Chondrocyte (in vitro differentiated cells): ENCODE measurements at regions not wholly inside any gene's neighbourhood (a gene's known extent, or its start where the extent isn't known, plus 50 kb on each side); places are given as distances from the start of the nearest gene placed in this dataset.

ENCODE experiments used
- DNase-seq: peaks from one replicate; pipeline ENCODE4 v3.0.0; 2021; ENCODE audit warnings: mixed read lengths, low spot score
- H3K27ac Mint-ChIP-seq: one replicate; pipeline ENCODE4 v1.8.0; 2021; ENCODE audit warnings: mild to moderate bottlenecking, moderate library complexity, mixed read lengths; ENCODE audit not compliant: unreplicated experiment
- H3K27me3 Mint-ChIP-seq: 2 replicates; pipeline ENCODE4 v1.8.0; 2021; ENCODE audit warnings: low read depth, mixed read lengths
- H3K36me3 Mint-ChIP-seq: 2 replicates; pipeline ENCODE4 v1.8.0; 2021; ENCODE audit warnings: low read depth, mixed read lengths
- H3K4me1 Mint-ChIP-seq: 2 replicates; pipeline ENCODE4 v1.8.0; 2021; ENCODE audit warnings: low read depth, mild to moderate bottlenecking, mixed read lengths
- H3K4me3 Mint-ChIP-seq: one replicate; pipeline ENCODE4 v1.8.0; 2021; ENCODE audit warnings: mild to moderate bottlenecking, moderate library complexity, mixed read lengths; ENCODE audit not compliant: unreplicated experiment
- H3K9me3 Mint-ChIP-seq: 2 replicates; pipeline ENCODE4 v1.8.0; 2021; ENCODE audit warnings: low read depth, mixed read lengths
- CTCF ChIP-seq: fragments of 200-600 bp; sonication (generic); IDR thresholded peaks from 2 replicates; pipeline ENCODE4 v1.5.0; 2021; ENCODE audit warnings: antibody characterized with exemption, mild to moderate bottlenecking, moderate library complexity

- H3K27ac Mint-ChIP-seq, result no peak overlapping the region
- no peaks in the 10 kb centered on the region for H3K36me3 Mint-ChIP-seq
- H3K9me3 Mint-ChIP-seq, result peaks cover 7% of the 10 kb centered on the region
- no peaks in the 10 kb centered on the region for H3K4me1 Mint-ChIP-seq
- DNase-seq, result no peak
- no peak for TF ChIP-seq CTCF
- H3K4me3 Mint-ChIP-seq, result no peak overlapping the region
- H3K27me3 Mint-ChIP-seq, result peaks cover 34% of the 10 kb centered on the region
Measured at GRCh38 chr9:90052366-90052765, 447.6 kb downstream of the GADD45G start.

GRCh38 chr9:90053027-90053426, 448.2 kb downstream of the GADD45G start:
- H3K27me3 Mint-ChIP-seq, result peaks cover 34% of the 10 kb centered on the region
- H3K36me3 Mint-ChIP-seq, result no peaks in the 10 kb centered on the region
- H3K4me1 Mint-ChIP-seq, result no peaks in the 10 kb centered on the region
- H3K4me3 Mint-ChIP-seq, result no peak overlapping the region
- DNase-seq, result no peak
- peak; percentile 27 for TF ChIP-seq CTCF
- H3K27ac Mint-ChIP-seq, result no peak overlapping the region
- peaks cover 7% of the 10 kb centered on the region for H3K9me3 Mint-ChIP-seq

GRCh38 chr9:90054810-90055209, 450.0 kb downstream of the GADD45G start:
- Mint-ChIP-seq H3K36me3 (no peaks in the 10 kb centered on the region), H3K4me1 (no peaks in the 10 kb centered on the region), H3K27ac (no peak overlapping the region), H3K4me3 (no peak overlapping the region), H3K27me3 (peaks cover 33% of the 10 kb centered on the region), H3K9me3 (no peaks in the 10 kb centered on the region)
- no peak for DNase-seq
- TF ChIP-seq CTCF, result no peak

GRCh38 chr9:90055226-90055625, 450.4 kb downstream of the GADD45G start:
- no peaks in the 10 kb centered on the region for H3K36me3 Mint-ChIP-seq

GRCh38 chr9:90057361-90057760, 452.5 kb downstream of the GADD45G start:
- peaks cover 23% of the 10 kb centered on the region for H3K27me3 Mint-ChIP-seq
- H3K4me1 Mint-ChIP-seq, result no peaks in the 10 kb centered on the region
- H3K4me3 Mint-ChIP-seq, result no peak overlapping the region
- no peaks in the 10 kb centered on the region for H3K9me3 Mint-ChIP-seq
- no peaks in the 10 kb centered on the region for H3K36me3 Mint-ChIP-seq
- TF ChIP-seq CTCF, result no peak
- no peak overlapping the region for H3K27ac Mint-ChIP-seq
- no peak for DNase-seq

More at GRCh38 chr9:90055226-90055625, 450.4 kb downstream of the GADD45G start:
- no peak for TF ChIP-seq CTCF
- H3K27me3 Mint-ChIP-seq, result peaks cover 33% of the 10 kb centered on the region
- no peak for DNase-seq
- no peaks in the 10 kb centered on the region for H3K4me1 Mint-ChIP-seq
- no peak overlapping the region for H3K4me3 Mint-ChIP-seq
- no peaks in the 10 kb centered on the region for H3K9me3 Mint-ChIP-seq
- H3K27ac Mint-ChIP-seq, result no peak overlapping the region
